ENCODE measurements at regions not wholly inside any gene's neighbourhood (a gene's known extent, or its start where the extent isn't known, plus 50 kb on each side); places are given as distances from the start of the nearest gene placed in this dataset.
A peak's percentile ranks its signal among the peaks of the same experiment; 100 is the strongest.

GRCh38 chr5:100479079-100479688 is 56.0 kb upstream of the FAM174A start:
- no peak for DNase-seq (ENCODE audit: low read depth in 1 of 2, low spot score in 1 of 2)

- DNase-seq (ENCODE audit: low read depth in 1 of 2, low spot score in 1 of 2): no peak
Measured at GRCh38 chr5:100472091-100472490, 63.1 kb upstream of the FAM174A start.

GRCh38 chr5:100469767-100470166 is 65.4 kb upstream of the FAM174A start:
- no peak for DNase-seq (ENCODE audit: low read depth in 1 of 2, low spot score in 1 of 2)

GRCh38 chr5:100464418-100464817 is 70.8 kb upstream of the FAM174A start:
- no peak for DNase-seq (ENCODE audit: low read depth in 1 of 2, low spot score in 1 of 2)

GRCh38 chr5:100456615-100457014 is 78.6 kb upstream of the FAM174A start:
- no peak for DNase-seq (ENCODE audit: low read depth in 1 of 2, low spot score in 1 of 2)

GRCh38 chr5:100452126-100452525 is 83.0 kb upstream of the FAM174A start:
- no peak for DNase-seq (ENCODE audit: low read depth in 1 of 2, low spot score in 1 of 2)

- no peak for DNase-seq (ENCODE audit: low read depth in 1 of 2, low spot score in 1 of 2)
Measured at GRCh38 chr5:100448111-100448528, 87.1 kb upstream of the FAM174A start.

- DNase-seq (ENCODE audit: low read depth in 1 of 2, low spot score in 1 of 2): no peak
Measured at GRCh38 chr5:100446879-100447430, 88.2 kb upstream of the FAM174A start.

- no peak for DNase-seq (ENCODE audit: low read depth in 1 of 2, low spot score in 1 of 2)
Measured at GRCh38 chr5:100444961-100445360, 90.2 kb upstream of the FAM174A start.

- DNase-seq (ENCODE audit: low read depth in 1 of 2, low spot score in 1 of 2): no peak
Measured at GRCh38 chr5:100434815-100435214, 100.4 kb upstream of the FAM174A start.

GRCh38 chr5:100432741-100433140 is 102.4 kb upstream of the FAM174A start:
- DNase-seq (ENCODE audit: low read depth in 1 of 2, low spot score in 1 of 2): no peak

GRCh38 chr5:100430268-100431195 is 104.6 kb upstream of the FAM174A start:
- DNase-seq (ENCODE audit: low read depth in 1 of 2, low spot score in 1 of 2): peak in 1 of 2 donors; percentile 7

- no peak for DNase-seq (ENCODE audit: low read depth in 1 of 2, low spot score in 1 of 2)
Measured at GRCh38 chr5:100424787-100425186, 110.4 kb upstream of the FAM174A start.

GRCh38 chr5:100424017-100424416 is 111.2 kb upstream of the FAM174A start:
- no peak for DNase-seq (ENCODE audit: low read depth in 1 of 2, low spot score in 1 of 2)

GRCh38 chr5:100423330-100423729 is 111.8 kb upstream of the FAM174A start:
- DNase-seq (ENCODE audit: low read depth in 1 of 2, low spot score in 1 of 2): no peak

- no peak for DNase-seq (ENCODE audit: low read depth in 1 of 2, low spot score in 1 of 2)
Measured at GRCh38 chr5:100421360-100421759, 113.8 kb upstream of the FAM174A start.

GRCh38 chr5:100418231-100418630 is 116.9 kb upstream of the FAM174A start:
- DNase-seq (ENCODE audit: low read depth in 1 of 2, low spot score in 1 of 2): no peak

GRCh38 chr5:100409660-100410151 is 125.5 kb upstream of the FAM174A start:
- no peak for DNase-seq (ENCODE audit: low read depth in 1 of 2, low spot score in 1 of 2)

GRCh38 chr5:100407053-100407452 is 128.1 kb upstream of the FAM174A start:
- no peak for DNase-seq (ENCODE audit: low read depth in 1 of 2, low spot score in 1 of 2)

GRCh38 chr5:100406640-100407039 is 128.5 kb upstream of the FAM174A start:
- no peak for DNase-seq (ENCODE audit: low read depth in 1 of 2, low spot score in 1 of 2)

GRCh38 chr5:100402071-100402470 is 133.1 kb upstream of the FAM174A start:
- no peak for DNase-seq (ENCODE audit: low read depth in 1 of 2, low spot score in 1 of 2)

- DNase-seq (ENCODE audit: low read depth in 1 of 2, low spot score in 1 of 2): no peak
Measured at GRCh38 chr5:100401149-100401548, 134.0 kb upstream of the FAM174A start.

All from activated T-helper 1 cell treated with anti-CD3 and anti-CD28 coated beads, Interleukin-2, amount 50 U/mL, for 16 hours (primary cell).